ENCODE measurements at regions not wholly inside any gene's neighbourhood (a gene's known extent, or its start where the extent isn't known, plus 50 kb on each side); places are given as distances from the start of the nearest gene placed in this dataset.
"Not testable (repeated sequence)": the region's sequence is repeated elsewhere in the genome, so short reads cannot be mapped to it uniquely, and the experiment has no call there.

DNA sequence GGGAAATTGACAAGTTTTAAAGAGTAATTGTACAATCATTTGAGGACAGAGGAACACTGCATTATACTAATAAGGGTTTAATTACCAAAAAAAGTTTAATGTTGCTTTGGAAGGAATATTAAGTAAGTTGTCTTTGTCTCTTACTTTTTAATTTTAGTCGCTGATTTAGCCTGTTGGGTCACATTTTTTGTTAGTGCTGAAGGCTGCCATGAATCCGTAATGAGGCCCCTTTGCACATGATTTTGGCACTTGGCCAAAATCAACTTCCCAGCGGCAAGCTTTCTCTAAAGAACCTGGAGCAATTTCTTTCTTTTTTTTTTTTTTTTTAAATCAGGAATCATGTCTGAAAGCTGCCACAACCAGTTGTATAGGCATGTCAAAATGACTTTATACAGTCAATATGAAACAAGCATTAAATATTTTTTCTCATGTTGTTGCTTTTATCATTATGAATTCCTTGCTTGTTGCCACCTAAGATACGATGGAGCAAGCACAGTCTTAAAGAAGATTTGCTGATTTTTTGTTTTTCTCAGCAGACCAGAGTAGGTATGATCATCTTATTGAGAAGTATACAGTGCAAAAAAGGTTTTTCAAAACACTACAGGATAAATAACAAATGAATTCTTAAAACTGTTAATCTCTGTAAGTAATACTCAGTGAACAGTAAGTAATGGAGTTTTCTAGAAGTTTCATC, 690.4 kb downstream of the USP25 start:
- no peak for DNase-seq (ENCODE audit: low spot score)

DNA sequence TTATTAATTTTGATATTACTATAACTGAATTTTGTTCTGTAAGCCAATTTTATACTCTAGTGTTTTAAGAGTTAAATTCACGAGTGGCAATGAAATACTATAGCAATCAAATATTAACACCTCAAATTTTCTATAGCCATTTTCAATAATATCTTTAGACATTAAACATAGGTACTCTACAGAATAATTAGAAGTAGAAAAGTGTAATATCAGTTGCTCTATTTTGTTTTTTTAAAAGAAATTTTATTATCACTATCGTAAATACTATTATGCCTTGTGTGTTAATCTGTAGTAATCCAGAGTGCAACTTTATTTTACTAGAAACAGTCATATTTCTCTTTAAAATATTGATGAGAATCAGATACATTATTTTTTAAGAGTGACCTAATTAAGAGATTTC, 691.2 kb downstream of the USP25 start:
- no peak for DNase-seq (ENCODE audit: low spot score)

DNA sequence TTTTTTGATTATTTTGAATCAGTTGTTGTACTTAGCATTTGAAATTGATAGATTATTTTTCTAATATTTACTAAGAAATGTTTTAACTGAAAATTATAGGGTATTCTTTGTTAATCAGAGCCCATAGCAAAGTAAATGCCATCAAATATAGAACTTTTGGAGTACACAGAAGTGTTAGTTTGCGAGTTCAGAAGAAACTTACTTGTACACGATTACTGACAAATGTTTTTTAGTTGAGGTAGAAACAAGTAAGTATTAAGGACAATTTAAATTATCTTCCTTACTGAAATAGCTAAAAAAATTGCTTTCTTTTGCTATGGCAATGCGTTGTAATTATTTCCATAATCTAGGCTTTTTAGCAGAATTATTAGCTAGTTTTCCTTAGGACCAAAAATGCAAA, 692.2 kb downstream of the USP25 start:
- no peak for DNase-seq (ENCODE audit: low spot score)

DNA sequence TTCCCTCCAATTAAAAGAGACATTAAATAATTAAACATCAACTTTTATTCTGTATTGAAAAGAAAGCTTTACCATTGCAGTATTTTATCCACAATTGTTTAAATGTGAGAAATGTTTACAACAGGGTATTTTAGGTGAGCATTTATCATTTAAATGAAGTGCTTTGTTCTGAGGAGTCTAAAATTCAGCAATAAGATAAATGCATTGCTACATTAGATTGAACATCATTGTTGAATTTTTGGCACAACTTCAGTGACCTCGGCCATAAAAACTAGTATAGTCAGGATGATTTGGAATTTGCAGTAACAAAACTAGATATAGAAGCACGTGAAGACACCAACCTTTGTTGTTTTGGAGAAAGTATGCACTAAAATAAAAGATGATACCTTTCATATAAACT, 692.9 kb downstream of the USP25 start:
- DNase-seq (ENCODE audit: low spot score): no peak

DNA sequence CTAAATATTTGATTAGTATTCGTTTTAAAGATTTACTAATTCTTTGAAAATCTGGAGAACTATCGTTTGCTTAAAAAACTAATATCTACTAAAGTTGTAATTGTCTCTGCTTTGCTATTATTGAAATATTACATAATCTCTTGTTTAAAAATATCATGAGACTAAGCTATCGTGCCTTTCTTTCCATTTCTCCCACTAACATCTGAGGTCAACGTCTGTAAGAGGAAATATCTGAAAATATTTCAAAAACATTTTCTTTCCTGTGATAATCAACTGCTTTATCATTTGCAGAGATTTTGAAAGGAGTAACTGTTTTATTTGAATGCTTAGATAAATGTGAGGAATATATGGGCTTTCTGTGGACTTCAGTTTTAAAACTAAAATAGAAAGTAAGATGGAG, 694.1 kb downstream of the USP25 start:
- DNase-seq (ENCODE audit: low spot score): no peak

DNA sequence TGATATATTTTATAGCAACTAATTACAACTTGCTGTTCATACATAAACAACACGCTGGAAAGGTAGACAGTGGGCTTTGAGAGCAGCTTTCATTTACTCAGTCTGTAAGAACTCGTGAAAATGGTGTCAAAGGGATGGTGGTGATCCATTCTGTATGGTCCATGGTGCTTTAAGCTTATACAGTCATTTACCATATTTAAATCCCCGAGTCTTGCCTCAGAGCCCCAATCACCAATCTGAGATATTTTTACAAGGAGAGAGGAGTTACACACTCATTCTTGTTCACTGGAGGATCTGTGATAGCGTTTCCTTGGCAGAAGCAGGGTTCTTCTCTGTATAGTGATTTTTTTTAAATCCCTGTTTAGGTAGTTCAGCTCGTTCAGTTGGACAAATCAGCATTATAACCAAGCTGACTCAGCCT, 694.6 kb downstream of the USP25 start:
- DNase-seq (ENCODE audit: low spot score): no peak

DNA sequence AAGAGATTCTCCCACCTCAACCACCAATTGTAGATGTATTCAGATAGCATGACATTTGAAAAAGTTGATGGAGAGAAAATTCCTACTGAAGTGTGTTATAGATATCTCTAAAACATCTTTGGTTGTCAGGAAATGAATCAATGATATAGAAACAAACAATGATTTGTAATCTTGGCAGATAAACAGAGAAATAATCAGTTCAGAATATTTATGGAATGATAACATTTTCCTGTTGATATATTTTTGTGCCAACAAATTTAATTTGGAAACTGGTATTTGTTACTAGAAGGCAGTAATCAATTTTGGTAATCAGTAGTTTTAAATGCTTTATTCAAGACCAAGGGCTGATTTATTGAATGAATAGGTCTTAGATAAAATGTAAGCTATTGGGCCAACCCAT, 695.6 kb downstream of the USP25 start:
- no peak for DNase-seq (ENCODE audit: low spot score)

DNA sequence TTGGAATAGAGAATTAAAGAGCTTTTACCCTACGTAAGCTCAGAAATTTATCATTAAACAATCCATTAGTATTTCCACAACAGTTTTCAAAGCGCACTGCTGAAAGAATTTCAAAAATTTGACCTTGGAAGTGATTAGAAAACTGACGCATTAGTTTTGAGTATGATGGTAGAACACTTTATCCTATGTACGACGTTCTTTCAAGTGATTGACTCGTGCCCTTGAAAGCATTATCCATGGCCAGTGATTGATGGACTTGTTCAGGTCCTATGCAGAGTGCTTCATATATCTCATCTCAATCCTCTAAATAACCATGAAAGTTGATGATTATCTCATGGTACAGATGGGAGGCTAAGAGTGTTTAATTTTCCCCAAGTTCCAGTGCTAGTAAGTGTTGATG, 697.2 kb downstream of the USP25 start:
- no peak for DNase-seq (ENCODE audit: low spot score)

DNA sequence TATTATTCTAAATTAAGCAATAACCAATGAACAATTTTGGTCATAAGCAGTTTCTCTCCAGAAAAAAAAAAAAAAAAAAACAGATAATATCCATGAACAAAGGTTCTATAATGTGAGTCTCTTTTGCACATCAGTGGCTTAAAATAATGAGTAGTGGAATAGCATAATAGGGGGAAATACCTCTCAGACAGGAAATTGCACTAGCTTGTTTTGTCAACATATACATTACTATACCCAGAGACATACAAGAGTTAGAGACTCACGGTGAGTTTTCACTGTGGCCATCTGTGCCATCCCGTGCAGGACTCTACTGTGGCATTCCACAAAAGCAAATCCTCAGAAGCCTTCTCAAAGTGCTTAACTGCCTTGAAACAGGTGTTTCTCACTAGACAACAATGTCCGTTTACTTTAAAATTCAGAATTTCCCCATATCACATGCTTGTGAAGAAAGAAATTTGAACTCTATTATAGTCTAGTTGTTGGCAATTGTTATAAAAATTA, 697.9 kb downstream of the USP25 start:
- DNase-seq (ENCODE audit: low spot score): no peak

DNA sequence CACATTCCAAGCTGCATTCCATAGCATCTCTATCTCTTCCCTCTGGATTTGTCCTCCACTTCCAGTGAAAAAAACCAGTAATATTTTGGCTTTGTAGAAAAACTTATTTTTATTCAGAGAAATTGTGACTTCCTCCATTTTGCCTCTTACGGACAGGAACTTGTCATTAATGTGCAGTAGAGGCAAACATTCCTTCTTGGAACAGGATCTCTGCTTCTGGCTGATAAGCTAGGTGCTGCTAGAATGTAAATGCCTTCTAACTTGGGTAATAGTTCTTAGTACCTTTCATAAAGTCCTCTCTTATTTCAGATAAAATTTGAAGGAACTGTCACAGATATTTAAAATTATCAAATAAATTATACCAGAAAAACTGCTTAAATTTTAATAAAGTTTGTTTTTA, 707.8 kb downstream of the USP25 start:
- no peak for DNase-seq (ENCODE audit: low spot score)

DNA sequence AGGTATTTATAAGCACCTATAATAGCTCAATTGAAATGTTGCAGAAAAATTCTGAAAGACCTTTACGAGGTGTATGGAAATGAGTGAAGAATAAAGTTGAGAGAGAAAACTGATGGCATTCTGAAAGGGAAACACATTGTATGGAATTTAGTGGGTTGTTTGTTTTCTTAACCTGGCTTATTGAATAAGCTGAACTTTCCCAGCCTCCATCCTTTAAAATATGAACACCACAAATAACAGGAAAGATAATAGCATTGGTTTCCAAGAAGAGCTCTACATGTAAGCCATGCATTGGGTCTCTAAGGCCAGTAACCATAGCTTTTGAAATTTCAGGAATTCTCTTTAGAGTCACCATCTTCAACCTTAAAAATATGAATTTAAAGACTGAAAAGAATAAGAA, 709.0 kb downstream of the USP25 start:
- no peak for DNase-seq (ENCODE audit: low spot score)

DNA sequence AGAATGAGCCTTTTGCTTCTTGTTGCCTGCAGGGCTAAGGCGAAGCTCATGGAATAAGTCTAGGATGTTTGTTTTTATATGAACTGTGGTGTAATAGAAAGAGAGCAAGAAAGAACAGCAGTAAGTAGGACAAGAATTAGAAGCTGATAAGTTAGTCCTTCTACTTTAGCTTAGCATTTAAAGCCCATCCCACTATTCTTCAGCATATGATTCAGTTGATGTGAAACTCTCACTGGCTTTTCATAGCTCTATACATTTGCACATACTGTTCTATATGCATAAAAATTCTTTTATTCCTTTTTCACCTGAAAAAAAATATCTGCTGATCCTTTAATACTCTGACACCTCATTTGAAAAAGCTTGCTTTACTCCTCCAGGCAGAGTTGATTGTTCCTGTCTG, 712.0 kb downstream of the USP25 start:
- DNase-seq (ENCODE audit: low spot score): no peak

DNA sequence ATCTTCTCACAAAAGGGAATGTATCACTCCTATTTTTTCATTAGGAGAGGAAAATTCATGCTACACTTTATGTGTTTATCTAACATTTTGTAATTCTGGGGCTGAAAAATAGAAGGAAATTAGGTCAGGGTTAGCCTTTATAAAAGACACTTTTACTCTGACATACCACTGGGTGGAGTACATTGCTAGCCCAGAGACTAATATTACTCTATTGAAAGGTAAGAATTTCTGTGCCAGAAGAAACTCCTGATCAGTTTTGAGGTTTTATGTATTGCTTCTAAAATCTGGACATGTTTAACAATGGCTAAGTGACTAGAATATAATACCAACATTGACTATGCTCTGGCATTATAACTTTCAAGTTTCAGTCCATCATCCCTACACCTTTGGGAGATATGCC, 724.6 kb downstream of the USP25 start:
- no peak for DNase-seq (ENCODE audit: low spot score)

DNA sequence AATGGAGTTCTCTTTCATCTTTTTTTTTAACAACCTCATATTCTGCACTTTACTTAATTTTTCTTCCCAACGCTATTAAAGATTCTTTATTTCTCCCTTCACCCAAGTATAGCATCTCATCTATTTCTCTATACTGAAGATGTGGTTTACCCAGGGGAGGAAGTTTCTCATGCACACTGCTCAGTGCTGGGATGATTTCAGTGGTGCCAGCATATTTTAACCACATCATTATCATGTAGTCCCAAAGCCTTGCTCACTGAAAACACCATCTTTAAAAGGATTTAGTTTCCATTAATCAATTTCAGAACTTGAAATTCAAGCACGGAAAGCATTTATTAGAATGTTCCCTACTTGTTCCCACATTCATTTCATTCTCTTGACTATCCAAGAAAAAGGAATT, 725.7 kb downstream of the USP25 start:
- DNase-seq (ENCODE audit: low spot score): no peak

DNA sequence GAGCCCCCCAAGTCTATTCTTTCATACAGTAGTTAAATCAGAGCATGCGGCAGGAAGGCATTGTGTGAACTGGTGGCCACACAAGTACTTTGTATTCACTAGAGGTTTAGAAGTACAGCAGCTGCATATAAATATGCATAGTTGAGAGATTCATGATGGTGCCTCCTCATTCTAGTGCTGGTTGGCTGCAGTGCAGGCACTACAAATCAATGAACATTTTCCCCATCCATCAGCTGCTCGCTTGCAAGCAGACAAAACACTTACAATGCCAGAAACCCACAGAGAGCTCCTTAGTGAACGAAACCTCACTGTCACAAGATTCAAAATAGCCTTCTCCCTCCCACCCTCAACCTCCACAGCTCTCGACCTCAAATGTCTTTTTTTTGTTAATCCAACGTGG, 726.2 kb downstream of the USP25 start:
- DNase-seq (ENCODE audit: low spot score): no peak

DNA sequence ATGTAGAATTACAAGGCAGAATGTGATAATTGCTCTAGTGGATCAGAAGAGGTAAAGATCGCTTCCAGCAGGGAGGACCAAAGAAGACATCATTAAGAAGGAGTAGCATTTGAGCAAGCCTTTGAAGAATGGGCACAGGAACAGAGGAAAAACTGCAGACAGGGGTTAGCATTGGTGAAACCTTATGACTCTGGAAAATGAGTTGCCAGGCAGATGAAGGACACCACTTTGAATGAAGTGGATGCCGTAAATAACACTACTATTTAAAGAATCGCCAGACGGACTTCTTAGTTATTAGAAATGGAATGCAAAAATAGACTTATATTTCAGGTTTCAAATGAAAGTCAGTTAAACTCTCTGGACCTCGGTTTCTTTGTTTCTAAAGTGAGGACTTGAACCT, 727.7 kb downstream of the USP25 start:
- no peak for DNase-seq (ENCODE audit: low spot score)

DNA sequence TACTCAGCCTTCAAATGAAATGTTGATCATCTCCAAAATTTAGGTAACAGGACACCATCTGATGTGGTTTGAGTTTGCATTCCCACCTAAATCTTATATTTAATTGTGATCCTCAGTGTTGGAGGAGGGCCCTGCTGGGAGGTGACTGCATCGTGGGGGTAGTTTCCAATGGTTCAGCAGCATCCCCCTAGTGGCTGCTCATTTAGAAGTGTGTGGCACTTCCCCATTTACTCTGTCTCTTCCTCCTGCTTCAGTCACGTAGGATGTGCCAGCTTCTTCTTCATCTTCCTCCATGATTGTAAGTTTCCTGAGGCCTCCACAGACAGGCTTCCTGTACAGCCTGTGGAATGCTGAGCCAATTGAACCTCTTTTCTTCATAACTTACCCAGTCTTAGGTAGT, 731.2 kb downstream of the USP25 start:
- DNase-seq (ENCODE audit: low spot score): no peak

DNA sequence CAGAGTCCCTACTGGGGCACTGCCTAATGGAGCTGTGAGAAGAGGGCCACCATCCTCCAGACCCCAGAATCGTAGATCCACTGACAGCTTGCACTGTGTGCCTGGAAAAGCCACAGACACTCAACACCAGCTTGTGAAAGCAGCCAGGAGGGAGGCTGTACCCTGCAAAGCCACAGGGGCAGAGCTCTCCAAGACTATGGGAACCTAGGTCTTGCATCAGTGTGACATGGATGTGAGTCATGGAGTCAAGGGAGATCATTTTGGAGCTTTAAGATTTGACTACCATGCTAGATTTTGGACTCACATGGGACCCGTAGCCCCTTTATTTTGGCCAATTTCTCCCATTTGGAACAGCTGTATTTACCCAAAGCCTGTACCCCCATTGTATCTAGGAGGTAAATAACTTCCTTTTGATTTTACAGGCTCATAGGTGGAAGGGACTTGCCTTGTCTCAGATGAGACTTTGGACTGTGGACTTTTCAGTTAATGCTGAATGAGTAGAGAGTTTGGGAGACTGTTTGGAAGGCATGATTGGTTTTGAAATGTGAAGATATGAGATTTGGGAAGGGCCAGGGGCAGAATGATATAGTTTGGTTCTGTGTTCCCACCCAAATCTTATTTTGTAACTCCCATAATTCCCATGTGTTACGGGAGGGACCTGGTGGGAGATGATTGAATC, 734.6 kb downstream of the USP25 start:
- not testable (repeated sequence) for DNase-seq (ENCODE audit: low spot score)

DNA sequence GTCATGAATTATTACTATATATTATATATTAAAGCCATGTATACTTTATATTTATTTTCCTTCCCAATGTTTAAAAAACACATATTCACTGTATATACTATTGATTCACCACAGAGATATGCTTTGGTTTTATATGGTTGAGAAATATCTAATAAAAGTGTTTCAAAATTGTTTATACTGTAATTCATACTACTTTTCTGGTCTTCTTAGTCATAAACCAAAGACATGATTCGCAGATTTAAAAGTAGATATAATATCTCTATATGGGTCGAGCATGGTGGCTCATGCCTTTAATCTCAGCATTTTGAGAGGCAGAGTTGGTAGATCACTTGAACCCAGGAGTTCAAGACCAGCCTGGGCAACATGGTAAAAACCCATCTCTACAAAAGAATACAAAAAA, 738.4 kb downstream of the USP25 start:
- DNase-seq (ENCODE audit: low spot score): no peak

DNA sequence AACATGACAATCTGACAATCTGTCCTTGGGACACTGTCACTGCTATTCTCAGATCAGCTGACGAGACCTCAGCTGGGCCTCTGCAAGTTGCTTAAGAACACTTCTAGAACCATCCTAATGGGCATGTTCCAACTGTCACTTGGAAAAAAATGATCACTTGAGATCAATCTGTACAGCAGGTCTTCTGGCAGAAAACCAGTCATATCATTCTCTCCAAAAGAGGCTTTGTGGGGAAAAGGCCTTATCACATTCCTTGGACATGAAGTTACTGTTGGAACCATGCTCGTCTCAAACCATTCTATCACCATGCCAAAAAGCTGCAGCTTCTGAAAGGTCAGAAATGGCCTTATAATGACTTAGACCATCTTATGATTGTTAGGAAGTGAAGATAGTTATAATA, 744.2 kb downstream of the USP25 start:
- DNase-seq (ENCODE audit: low spot score): no peak

DNA sequence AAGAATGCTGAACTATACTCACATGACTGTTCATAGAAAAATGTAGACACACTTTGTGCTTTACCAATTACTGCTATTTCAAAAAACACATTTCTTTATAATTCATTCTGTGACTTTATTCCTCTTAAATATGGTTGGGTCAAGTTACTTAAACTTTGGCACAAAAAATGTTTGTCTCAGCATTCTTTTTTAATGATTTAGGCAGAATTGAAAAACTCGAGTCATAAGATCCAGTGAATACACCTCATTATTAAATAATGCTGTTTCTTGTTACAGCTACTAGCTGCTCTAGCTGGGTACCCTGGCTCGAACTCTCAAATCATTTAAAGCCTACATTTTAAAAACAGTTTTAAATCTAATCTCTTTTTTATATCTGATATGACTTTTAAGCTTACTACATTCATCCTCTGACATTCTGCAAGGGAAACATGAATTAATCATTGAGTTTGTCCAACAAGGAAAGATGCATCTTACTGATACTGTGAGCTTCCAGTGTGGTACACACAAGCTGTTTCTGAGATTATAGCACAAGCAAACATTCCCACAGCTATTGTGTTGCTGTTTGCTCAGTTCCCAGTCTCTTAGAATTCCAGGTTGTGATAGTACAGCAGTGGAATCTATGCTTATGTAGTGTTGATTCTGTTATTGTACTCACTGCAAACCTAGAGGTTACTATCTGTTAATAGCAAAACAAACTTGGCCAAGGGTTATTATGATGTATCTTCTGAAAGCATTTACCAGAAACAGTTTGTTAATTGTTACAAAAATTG, 746.5 kb downstream of the USP25 start:
- no peak for DNase-seq (ENCODE audit: low spot score)

DNA sequence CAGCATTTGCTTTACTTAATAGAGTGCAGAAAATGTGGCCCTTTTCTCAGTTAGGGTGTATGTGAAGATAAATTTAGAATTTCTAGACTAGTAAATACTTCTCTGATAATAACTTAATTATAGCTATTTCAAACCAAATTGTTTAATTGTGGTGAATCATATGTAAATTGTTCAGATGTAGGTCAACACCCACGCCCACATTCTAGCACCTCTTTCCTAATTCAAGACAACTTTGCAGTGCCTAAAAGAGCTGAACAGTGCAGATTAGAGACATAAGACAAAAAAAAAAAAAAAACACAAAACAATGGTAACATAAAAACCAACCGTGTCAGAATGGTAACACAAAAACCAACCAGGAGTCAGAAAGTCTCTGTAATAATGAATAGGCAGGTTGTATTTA, 758.3 kb downstream of the USP25 start:
- no peak for DNase-seq (ENCODE audit: low spot score)

DNA sequence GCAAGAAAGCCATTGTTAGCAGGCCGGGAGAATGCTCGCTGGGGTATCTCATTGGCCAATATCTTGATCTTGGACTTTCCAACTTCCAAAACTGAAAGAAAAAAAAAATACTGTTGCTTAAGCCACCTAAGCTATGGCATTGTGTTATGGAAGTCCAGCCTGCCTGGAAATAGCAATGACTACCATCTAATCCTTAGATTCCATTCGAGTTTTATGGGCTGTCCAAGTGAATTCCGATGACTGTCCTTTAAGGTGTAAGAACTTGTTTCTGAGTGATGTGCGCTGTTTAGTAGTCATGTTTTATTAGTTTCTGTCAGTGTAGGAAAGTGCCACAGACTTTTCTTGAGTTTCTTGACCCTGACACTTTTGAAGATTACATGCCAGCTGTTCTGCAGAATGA, 762.6 kb downstream of the USP25 start:
- no peak for DNase-seq (ENCODE audit: low spot score)
